ENCODE measurements at regions not wholly inside any gene's neighbourhood (a gene's known extent, or its start where the extent isn't known, plus 50 kb on each side); places are given as distances from the start of the nearest gene placed in this dataset.
A peak's percentile ranks its signal among the peaks of the same experiment; 100 is the strongest.
"Not testable (repeated sequence)": the region's sequence is repeated elsewhere in the genome, so short reads cannot be mapped to it uniquely, and the experiment has no call there.

DNA sequence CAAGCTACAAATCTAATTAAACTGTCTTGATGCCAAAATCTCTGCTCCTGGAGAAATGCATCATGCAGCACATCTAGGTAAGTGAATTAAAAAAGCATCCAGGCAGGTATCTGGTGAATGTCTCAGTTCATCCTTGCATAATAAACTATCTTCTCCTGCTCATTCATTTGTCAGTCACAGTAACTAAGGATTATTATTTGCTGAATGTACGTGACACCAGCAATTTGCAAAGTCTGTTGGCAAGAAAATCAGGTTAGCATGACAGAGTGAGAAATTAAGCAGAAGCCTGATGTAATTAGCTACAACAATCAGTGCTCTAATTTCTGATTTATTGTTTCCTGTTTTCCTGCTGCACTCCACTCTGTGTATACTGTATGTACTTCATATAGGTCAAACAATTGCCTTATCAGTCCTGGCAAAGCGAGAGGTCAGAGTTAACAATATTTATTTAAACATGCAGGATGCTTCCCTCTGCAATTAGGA lies 213.6 kb downstream of the FBXO8 start:
- DNase-seq = no peak
- Histone ChIP-seq H3K4me3 (ENCODE audit: insufficient read depth, low read depth, low read length) (no peak overlapping the region), H3K36me3 (replicated peaks; ENCODE audit: control insufficient read depth, insufficient read depth, low read length) (no peaks in the 10 kb centered on the region), H3K27me3 (ENCODE audit: control insufficient read depth, insufficient read depth, low read length) (no peaks in the 10 kb centered on the region)

DNA sequence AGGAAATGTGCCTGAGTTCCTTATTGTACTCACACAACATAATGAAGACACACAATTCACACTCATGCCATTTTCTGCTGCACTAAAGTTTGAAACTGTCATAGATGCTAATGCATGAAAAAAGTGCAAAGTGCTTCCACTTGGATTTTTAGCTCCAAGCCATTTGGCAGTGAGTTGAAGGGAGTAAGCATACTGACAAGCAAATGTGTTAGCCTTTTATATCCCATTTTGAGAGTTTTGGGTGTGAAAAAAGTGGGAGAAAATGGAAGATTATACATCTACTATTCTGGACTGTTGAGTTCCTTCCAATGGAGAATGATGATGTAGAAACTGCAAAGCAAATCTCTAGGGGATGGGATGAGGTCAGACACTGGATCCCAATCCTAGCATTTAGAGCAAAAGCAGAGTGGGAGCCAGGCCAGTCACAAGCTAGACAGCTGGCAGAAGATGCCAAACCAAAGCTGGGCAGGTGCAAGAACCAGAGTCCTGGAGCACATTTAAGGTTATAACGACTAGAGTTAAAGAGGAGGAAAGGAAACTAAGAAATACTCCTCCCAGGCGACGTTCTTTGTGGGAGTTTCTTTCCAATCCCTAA lies 216.8 kb downstream of the FBXO8 start:
- Histone ChIP-seq H3K36me3 (replicated peaks; ENCODE audit: control insufficient read depth, insufficient read depth, low read length) (no peaks in the 10 kb centered on the region), H3K27me3 (ENCODE audit: control insufficient read depth, insufficient read depth, low read length) (no peaks in the 10 kb centered on the region), H3K4me3 (ENCODE audit: insufficient read depth, low read depth, low read length) (no peak overlapping the region)
- no peak for DNase-seq

DNA sequence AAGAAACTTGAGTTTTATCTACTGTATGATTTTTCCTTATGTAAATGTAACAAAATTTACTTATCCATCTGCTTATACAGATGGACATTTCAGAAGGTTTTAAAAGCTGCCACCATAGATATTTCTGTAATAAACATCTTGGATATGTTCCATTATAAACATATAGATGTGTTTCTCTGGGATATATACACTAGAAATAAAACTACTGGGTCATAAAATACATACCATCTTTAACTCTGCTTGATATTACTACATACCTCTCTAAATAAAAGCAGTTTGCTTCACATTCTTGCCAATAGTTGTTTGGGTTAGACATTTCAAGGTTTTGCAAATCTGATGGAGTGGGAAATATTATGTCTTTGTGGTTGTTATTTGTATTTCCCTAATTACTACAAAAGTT lies 220.6 kb downstream of the FBXO8 start:
- H3K27me3 ChIP-seq (ENCODE audit: control insufficient read depth, insufficient read depth, low read length) = no peaks in the 10 kb centered on the region
- DNase-seq = no peak
- H3K4me3 ChIP-seq (ENCODE audit: insufficient read depth, low read depth, low read length) = no peak overlapping the region
- H3K36me3 ChIP-seq (replicated peaks; ENCODE audit: control insufficient read depth, insufficient read depth, low read length) = no peaks in the 10 kb centered on the region

DNA sequence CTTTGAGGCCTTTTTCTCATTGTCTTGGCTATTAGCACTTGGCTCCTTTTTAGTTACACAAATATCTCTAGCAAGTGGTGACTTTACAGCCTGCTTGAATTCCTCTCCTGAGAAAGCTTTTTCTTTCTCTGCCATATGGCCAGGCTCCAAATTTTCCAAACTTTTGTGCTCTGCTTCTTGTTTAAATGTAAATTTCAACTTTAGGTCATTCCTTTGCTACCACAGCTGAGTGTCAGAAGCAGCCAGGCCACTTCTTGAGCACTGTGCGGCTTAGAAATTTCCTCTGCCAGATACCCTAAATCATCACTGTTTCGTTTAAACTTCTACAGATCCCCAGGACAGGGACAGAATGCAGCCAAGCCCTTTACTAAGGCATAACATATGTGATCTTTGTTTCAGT lies 222.4 kb downstream of the FBXO8 start:
- H3K4me3 ChIP-seq (ENCODE audit: insufficient read depth, low read depth, low read length) = no peak overlapping the region
- H3K36me3 ChIP-seq (replicated peaks; ENCODE audit: control insufficient read depth, insufficient read depth, low read length) = no peaks in the 10 kb centered on the region
- no peak for DNase-seq
- H3K27me3 ChIP-seq (ENCODE audit: control insufficient read depth, insufficient read depth, low read length) = no peaks in the 10 kb centered on the region

DNA sequence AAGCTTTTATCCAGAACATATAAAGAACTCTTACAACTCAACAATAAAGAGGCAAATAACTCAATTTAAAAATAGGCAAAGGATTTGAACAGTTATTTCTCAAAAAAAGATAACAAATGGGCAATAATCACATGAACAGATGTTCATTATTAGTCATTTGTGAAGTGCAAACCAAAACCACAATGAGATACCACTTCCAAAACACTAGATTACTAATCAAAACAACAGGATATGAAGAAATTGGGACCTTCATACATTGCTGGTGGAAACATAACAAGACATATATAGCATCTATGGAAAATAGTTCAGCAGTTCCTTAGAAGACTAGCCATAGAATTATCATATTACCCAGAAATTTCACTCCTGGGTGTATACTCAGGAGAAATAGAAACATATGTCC lies 224.6 kb downstream of the FBXO8 start:
- DNase-seq = no peak
- Histone ChIP-seq H3K27me3 (ENCODE audit: control insufficient read depth, insufficient read depth, low read length) (no peaks in the 10 kb centered on the region), H3K4me3 (ENCODE audit: insufficient read depth, low read depth, low read length) (no peak overlapping the region), H3K36me3 (replicated peaks; ENCODE audit: control insufficient read depth, insufficient read depth, low read length) (no peaks in the 10 kb centered on the region)

DNA sequence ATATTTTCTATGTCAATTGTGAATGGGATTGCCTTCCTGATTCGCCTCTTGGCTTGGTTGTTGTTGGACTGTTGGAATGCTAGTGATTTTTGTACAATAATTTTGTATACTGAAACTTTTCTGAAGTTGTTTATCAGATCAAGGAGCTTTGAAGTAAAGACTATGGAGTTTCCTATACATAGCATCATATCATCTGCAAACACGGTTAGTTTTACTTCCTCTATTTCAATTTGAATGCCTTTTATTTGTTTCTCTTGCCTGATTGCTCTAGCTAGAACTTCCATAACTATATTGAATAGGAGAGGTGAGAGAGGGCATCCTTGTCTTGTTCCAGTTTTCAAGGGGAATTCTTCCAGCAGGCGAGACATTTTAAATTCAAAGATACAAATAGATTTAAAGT lies 226.5 kb downstream of the FBXO8 start:
- DNase-seq = no peak
- no peaks in the 10 kb centered on the region for H3K36me3 ChIP-seq (replicated peaks; ENCODE audit: control insufficient read depth, insufficient read depth, low read length)
- no peak overlapping the region for H3K4me3 ChIP-seq (ENCODE audit: insufficient read depth, low read depth, low read length)
- H3K27me3 ChIP-seq (ENCODE audit: control insufficient read depth, insufficient read depth, low read length) = no peaks in the 10 kb centered on the region

DNA sequence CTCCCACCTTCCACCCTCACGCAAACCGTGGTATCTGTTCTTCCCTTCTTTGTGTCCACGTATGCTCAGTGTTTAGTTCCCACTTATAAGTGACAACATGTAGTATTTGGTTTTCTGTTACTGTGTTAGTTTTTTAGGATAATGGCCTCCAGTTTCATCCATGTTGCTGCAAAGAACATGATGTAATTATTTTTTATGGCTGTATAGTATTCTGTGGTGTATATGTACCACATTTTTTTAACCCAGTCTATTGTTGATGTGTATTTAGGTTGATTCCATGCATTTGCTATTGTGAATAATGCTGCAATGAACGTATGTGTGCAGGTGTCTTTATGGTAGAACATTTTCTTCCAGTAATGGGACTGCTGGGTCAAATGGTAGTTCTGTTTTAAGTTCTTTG lies 228.1 kb downstream of the FBXO8 start:
- H3K4me3 ChIP-seq (ENCODE audit: insufficient read depth, low read depth, low read length) = no peak overlapping the region
- no peaks in the 10 kb centered on the region for H3K27me3 ChIP-seq (ENCODE audit: control insufficient read depth, insufficient read depth, low read length)
- H3K36me3 ChIP-seq (replicated peaks; ENCODE audit: control insufficient read depth, insufficient read depth, low read length) = no peaks in the 10 kb centered on the region
- DNase-seq = no peak

DNA sequence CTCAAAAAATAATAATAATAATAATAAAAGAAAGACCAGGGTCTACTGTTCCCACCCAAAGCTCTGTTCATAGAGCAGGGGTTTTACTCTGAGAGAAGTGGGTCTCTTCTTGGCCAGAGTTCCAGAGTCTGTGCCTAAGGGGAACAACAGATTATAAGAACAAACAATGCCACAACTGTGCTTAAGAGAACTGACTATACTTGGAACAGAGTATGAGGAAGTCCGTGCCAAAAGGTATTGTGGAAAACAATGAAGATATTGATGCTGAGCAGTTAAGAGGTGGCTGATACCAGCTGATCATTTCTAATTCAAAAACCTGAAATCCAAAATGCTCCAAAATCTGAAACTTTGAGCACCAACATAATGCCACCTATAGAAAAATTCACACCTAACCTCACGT lies 229.6 kb downstream of the FBXO8 start:
- no peak for DNase-seq
- Histone ChIP-seq H3K27me3 (ENCODE audit: control insufficient read depth, insufficient read depth, low read length) (no peaks in the 10 kb centered on the region), H3K4me3 (ENCODE audit: insufficient read depth, low read depth, low read length) (no peak overlapping the region), H3K36me3 (replicated peaks; ENCODE audit: control insufficient read depth, insufficient read depth, low read length) (no peaks in the 10 kb centered on the region)

DNA sequence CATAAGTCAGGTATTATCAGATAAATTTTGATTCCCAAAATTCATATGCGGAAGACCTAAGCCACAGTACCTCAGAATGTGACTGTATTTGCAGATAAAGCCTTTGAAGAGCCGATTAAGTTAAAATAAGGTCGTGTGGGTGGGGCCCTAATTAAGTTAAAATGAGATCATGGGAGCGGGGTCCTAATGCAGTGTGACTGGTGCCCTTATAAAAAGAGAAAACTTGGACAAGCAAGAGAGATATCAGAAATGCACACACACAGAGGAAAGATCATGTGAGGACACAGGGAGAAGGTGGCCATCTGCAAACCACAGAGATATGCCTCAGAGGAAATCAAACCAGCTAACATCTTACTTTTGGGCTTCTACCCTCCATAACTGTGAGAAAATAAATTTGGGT lies 236.1 kb downstream of the FBXO8 start:
- no peak for DNase-seq
- Histone ChIP-seq H3K4me3 (ENCODE audit: insufficient read depth, low read depth, low read length) (no peak overlapping the region), H3K27me3 (ENCODE audit: control insufficient read depth, insufficient read depth, low read length) (no peaks in the 10 kb centered on the region), H3K36me3 (replicated peaks; ENCODE audit: control insufficient read depth, insufficient read depth, low read length) (no peaks in the 10 kb centered on the region)

DNA sequence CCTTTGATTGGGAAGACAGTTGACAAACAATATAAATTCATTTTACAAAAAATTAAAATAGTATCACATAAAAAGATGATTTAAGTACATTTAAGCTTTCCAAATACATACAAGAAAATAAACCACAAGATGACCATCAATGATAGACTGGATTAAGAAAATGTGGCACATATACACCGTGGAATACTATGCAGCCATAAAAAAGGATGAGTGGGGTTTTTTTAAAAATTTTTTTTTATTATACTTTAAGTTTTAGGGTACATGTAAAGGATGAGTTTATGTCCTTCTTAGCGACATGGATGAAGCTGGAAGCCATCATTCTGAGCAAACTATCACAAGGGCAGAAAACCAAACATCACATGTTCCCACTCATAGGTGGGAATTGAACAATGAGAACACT lies 237.6 kb downstream of the FBXO8 start:
- H3K27me3 ChIP-seq (ENCODE audit: control insufficient read depth, insufficient read depth, low read length); H3K36me3 ChIP-seq (replicated peaks; ENCODE audit: control insufficient read depth, insufficient read depth, low read length); H3K4me3 ChIP-seq (ENCODE audit: insufficient read depth, low read depth, low read length); DNase-seq: not testable (repeated sequence)

DNA sequence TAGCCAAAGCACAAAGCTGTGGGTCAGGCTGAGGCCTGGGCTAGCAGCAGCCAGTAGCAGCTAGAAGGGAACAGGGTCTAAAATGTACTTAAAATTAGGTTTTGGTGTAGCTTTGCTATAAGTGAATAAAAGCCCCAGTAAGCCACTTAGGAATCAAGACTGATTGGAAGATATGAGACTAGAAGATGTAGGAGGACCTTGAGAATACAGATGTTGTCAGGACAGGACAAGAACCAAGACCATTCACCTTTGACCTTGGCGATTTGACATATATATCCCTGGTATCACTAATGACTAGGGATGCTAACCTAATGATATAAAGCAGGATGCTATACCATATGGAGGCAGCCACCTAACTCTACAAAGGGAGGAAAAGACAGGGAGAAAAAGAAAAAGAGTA lies 238.1 kb downstream of the FBXO8 start:
- no peak overlapping the region for H3K4me3 ChIP-seq (ENCODE audit: insufficient read depth, low read depth, low read length)
- no peak for DNase-seq
- H3K36me3 ChIP-seq (replicated peaks; ENCODE audit: control insufficient read depth, insufficient read depth, low read length) = no peaks in the 10 kb centered on the region
- no peaks in the 10 kb centered on the region for H3K27me3 ChIP-seq (ENCODE audit: control insufficient read depth, insufficient read depth, low read length)

DNA sequence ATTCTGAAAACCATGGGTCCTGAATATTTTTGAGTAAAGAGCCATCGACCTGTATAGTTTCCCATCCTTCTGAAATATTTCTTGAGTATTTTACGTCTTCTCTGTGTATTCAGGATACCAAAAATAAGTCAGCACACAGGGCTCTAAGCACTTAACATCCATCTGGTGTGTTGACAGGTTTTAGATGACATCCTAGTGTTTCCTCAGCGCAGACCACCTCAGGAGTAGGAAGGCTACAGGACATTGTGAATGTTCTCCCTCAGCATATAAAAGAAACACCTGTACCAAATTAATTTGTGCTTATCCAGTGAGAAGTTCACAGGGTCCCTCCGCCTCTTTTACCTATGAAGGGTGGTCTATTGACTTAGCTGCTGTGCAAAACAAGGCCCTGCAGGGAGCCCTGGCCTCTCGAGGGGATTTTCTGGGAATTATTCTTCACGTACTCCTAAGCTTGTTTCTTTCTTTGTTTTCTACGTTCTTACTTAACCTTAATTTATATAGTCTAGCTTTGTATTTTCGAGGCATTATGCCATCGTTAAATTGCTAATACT lies 241.8 kb downstream of the FBXO8 start:
- H3K36me3 ChIP-seq (replicated peaks; ENCODE audit: control insufficient read depth, insufficient read depth, low read length) = no peaks in the 10 kb centered on the region
- H3K27me3 ChIP-seq (ENCODE audit: control insufficient read depth, insufficient read depth, low read length) = no peaks in the 10 kb centered on the region
- no peak overlapping the region for H3K4me3 ChIP-seq (ENCODE audit: insufficient read depth, low read depth, low read length)
- DNase-seq = peak; percentile 16

DNA sequence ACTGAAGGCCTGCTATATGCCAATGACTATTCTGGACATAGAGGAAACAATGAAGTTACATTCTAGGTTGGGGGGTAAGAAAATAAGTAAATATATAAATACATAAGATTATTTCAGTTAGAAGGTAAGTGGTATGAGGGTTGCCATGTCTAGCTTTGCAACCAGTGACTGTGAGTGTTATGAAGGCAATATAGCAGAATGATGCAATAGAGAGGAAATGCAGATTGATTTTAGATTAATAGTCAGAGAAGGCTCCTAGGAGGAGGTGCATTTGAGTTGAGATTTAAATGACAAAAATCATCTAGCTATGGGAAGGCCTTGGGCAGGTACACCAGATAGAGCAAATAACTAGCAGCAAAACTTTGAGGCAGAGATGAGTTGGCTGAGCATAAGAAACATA lies 243.2 kb downstream of the FBXO8 start:
- DNase-seq = no peak
- Histone ChIP-seq H3K4me3 (ENCODE audit: insufficient read depth, low read depth, low read length) (no peak overlapping the region), H3K27me3 (ENCODE audit: control insufficient read depth, insufficient read depth, low read length) (no peaks in the 10 kb centered on the region), H3K36me3 (replicated peaks; ENCODE audit: control insufficient read depth, insufficient read depth, low read length) (no peaks in the 10 kb centered on the region)

DNA sequence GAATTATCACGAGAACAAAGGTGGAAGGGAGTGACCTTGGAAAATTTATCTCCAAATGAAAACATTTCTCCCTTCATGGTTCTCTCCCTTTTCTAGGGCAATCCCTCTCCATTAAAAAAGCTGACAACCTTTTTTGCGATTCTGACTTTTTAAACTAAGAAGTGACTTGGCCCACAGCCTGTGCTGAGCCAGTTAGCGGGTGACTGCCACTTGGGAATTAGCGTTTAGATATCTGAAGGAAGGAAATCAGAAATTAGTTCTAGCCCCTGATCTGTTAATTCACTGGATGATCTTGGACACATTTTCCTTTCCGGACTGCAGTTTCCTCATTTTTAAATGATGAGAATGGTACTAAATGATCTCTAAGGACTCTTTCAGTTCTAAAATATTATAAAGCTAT lies 245.0 kb downstream of the FBXO8 start:
- DNase-seq = no peak
- no peaks in the 10 kb centered on the region for H3K36me3 ChIP-seq (replicated peaks; ENCODE audit: control insufficient read depth, insufficient read depth, low read length)
- H3K27me3 ChIP-seq (ENCODE audit: control insufficient read depth, insufficient read depth, low read length) = no peaks in the 10 kb centered on the region
- no peak overlapping the region for H3K4me3 ChIP-seq (ENCODE audit: insufficient read depth, low read depth, low read length)

DNA sequence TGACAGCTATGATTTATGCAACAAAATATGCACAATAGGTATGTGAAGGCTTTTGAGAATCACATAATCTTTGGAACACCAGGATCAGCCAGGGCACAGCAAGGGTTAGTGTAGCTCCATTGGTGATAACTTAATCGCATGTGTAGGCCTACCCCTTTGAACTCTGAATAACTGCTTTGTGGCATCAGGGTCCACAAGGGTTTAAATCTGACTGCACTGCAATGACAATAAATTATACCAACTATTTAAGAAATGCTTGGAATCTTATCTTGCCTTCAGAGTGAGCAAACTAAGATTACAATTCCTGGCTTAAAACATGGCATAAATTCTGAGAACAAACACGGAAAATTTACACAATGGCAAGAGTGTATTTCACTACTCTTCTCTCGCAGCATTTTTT lies 245.8 kb downstream of the FBXO8 start:
- H3K4me3 ChIP-seq (ENCODE audit: insufficient read depth, low read depth, low read length) = no peak overlapping the region
- H3K36me3 ChIP-seq (replicated peaks; ENCODE audit: control insufficient read depth, insufficient read depth, low read length) = no peaks in the 10 kb centered on the region
- no peaks in the 10 kb centered on the region for H3K27me3 ChIP-seq (ENCODE audit: control insufficient read depth, insufficient read depth, low read length)
- DNase-seq = no peak

DNA sequence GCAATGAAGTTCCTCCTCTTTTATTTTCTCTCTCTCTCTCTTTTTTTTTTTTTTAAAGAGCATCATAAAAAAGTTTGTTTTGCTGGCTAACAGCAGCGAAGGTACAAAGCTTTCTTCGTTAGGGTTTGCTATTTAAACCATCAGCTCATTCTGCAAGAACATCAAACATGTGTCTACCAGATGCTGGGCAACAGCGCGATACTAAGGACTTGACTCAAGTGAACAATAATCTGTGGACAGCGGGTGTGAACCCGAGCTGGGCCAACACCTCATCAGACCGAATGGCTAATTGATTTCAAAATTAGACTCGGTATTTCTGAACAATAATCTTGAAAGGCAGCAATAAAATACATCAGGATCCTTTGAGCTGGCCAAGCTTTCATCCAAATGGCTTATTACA lies 246.4 kb downstream of the FBXO8 start:
- Histone ChIP-seq H3K36me3 (replicated peaks; ENCODE audit: control insufficient read depth, insufficient read depth, low read length) (no peaks in the 10 kb centered on the region), H3K4me3 (ENCODE audit: insufficient read depth, low read depth, low read length) (no peak overlapping the region), H3K27me3 (ENCODE audit: control insufficient read depth, insufficient read depth, low read length) (no peaks in the 10 kb centered on the region)
- no peak for DNase-seq

Measured in H7 (cell line).